ENCODE measurements at regions not wholly inside any gene's neighbourhood (a gene's known extent, or its start where the extent isn't known, plus 50 kb on each side); places are given as distances from the start of the nearest gene placed in this dataset.
"Not testable (repeated sequence)": the region's sequence is repeated elsewhere in the genome, so short reads cannot be mapped to it uniquely, and the experiment has no call there.

DNA sequence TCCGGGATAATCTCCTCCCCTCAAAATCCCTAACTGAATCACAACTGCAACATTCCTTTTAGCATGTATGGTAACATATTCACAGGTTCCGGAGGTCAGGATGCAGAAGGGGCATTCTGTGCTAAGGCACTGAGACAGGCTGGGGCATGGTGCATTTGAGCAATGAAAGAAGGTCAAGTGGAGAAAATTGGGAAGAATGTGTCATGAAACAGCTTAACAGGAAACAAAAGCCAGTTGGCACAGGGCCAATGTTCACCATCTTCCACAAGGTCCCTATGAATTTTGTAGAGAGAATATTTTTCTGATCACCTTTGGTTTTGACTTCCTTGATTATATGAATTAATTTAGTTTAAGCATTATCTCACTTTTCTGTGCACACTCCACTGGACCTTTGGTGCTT lies 587.7 kb upstream of the NR2F2 start:
- no peak overlapping the region for H3K9ac ChIP-seq (ENCODE audit: low read length)
- no peaks in the 10 kb centered on the region for H3K27me3 ChIP-seq (replicated peaks; ENCODE audit: control insufficient read depth, insufficient read depth, low read length)
- H3K4me1 ChIP-seq (ENCODE audit: control insufficient read depth, insufficient read depth, low read length), result no peaks in the 10 kb centered on the region
- DNase-seq (ENCODE audit: low read depth), result peak; percentile 5
- H3K4me3 ChIP-seq (ENCODE audit: low read length), result no peak overlapping the region
- H3K9me3 ChIP-seq (ENCODE audit: control insufficient read depth, low read length), result no peaks in the 10 kb centered on the region
- H3K36me3 ChIP-seq (ENCODE audit: control insufficient read depth, insufficient read depth, low read length, severe bottlenecking), result no peaks in the 10 kb centered on the region

DNA sequence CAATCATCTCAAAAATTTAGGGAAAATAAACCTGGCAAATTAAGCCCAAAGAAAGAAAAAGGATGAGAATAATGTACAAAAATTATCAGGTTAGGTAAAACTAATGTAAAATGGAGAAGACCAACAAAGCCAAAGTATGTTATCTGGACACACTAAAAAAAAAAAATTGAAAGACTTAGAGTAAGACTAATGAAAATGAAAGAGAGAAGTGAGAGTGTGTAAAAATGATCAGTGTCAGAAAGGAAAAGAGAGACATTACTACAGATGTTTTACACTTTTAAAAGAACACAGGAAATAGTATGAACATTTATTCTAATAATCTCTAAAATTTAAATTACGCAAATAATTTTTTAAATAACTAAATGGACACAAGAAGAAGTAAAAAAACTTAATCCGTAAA lies 573.3 kb upstream of the NR2F2 start:
- Histone ChIP-seq H3K4me1 (ENCODE audit: control insufficient read depth, insufficient read depth, low read length) (no peaks in the 10 kb centered on the region), H3K9me3 (ENCODE audit: control insufficient read depth, low read length) (no peaks in the 10 kb centered on the region), H3K36me3 (ENCODE audit: control insufficient read depth, insufficient read depth, low read length, severe bottlenecking) (no peaks in the 10 kb centered on the region), H3K27me3 (replicated peaks; ENCODE audit: control insufficient read depth, insufficient read depth, low read length) (no peaks in the 10 kb centered on the region), H3K9ac (ENCODE audit: low read length) (no peak overlapping the region), H3K4me3 (ENCODE audit: low read length) (no peak overlapping the region)
- DNase-seq (ENCODE audit: low read depth), result no peak

GRCh38 chr15:95758451-95758850 lies 572.0 kb upstream of the NR2F2 start:
- no peak for DNase-seq (ENCODE audit: low read depth)
- Histone ChIP-seq H3K9ac (ENCODE audit: low read length) (no peak overlapping the region), H3K4me1 (ENCODE audit: control insufficient read depth, insufficient read depth, low read length) (no peaks in the 10 kb centered on the region), H3K36me3 (ENCODE audit: control insufficient read depth, insufficient read depth, low read length, severe bottlenecking) (no peaks in the 10 kb centered on the region), H3K9me3 (ENCODE audit: control insufficient read depth, low read length) (no peaks in the 10 kb centered on the region), H3K27me3 (replicated peaks; ENCODE audit: control insufficient read depth, insufficient read depth, low read length) (no peaks in the 10 kb centered on the region), H3K4me3 (ENCODE audit: low read length) (no peak overlapping the region)

GRCh38 chr15:95758851-95759250 lies 571.6 kb upstream of the NR2F2 start:
- no peaks in the 10 kb centered on the region for H3K27me3 ChIP-seq (replicated peaks; ENCODE audit: control insufficient read depth, insufficient read depth, low read length)
- no peak overlapping the region for H3K4me3 ChIP-seq (ENCODE audit: low read length)
- H3K4me1 ChIP-seq (ENCODE audit: control insufficient read depth, insufficient read depth, low read length), result no peaks in the 10 kb centered on the region
- DNase-seq (ENCODE audit: low read depth), result no peak
- no peak overlapping the region for H3K9ac ChIP-seq (ENCODE audit: low read length)
- no peaks in the 10 kb centered on the region for H3K9me3 ChIP-seq (ENCODE audit: control insufficient read depth, low read length)
- no peaks in the 10 kb centered on the region for H3K36me3 ChIP-seq (ENCODE audit: control insufficient read depth, insufficient read depth, low read length, severe bottlenecking)

- DNase-seq (ENCODE audit: low read depth), result no peak
- Histone ChIP-seq H3K4me1 (ENCODE audit: control insufficient read depth, insufficient read depth, low read length) (no peaks in the 10 kb centered on the region), H3K9ac (ENCODE audit: low read length) (no peak overlapping the region), H3K27me3 (replicated peaks; ENCODE audit: control insufficient read depth, insufficient read depth, low read length) (no peaks in the 10 kb centered on the region), H3K36me3 (ENCODE audit: control insufficient read depth, insufficient read depth, low read length, severe bottlenecking) (no peaks in the 10 kb centered on the region), H3K9me3 (ENCODE audit: control insufficient read depth, low read length) (no peaks in the 10 kb centered on the region), H3K4me3 (ENCODE audit: low read length) (no peak overlapping the region)
Observed at GRCh38 chr15:95760508-95760907, 570.0 kb upstream of the NR2F2 start.

GRCh38 chr15:95761501-95762165 lies 568.9 kb upstream of the NR2F2 start:
- Histone ChIP-seq H3K4me1 (ENCODE audit: control insufficient read depth, insufficient read depth, low read length) (no peaks in the 10 kb centered on the region), H3K27me3 (replicated peaks; ENCODE audit: control insufficient read depth, insufficient read depth, low read length) (no peaks in the 10 kb centered on the region), H3K36me3 (ENCODE audit: control insufficient read depth, insufficient read depth, low read length, severe bottlenecking) (no peaks in the 10 kb centered on the region), H3K9ac (ENCODE audit: low read length) (no peak overlapping the region), H3K9me3 (ENCODE audit: control insufficient read depth, low read length) (no peaks in the 10 kb centered on the region), H3K4me3 (ENCODE audit: low read length) (no peak overlapping the region)
- no peak for DNase-seq (ENCODE audit: low read depth)

- no peak for DNase-seq (ENCODE audit: low read depth)
- no peaks in the 10 kb centered on the region for H3K4me1 ChIP-seq (ENCODE audit: control insufficient read depth, insufficient read depth, low read length)
- no peaks in the 10 kb centered on the region for H3K27me3 ChIP-seq (replicated peaks; ENCODE audit: control insufficient read depth, insufficient read depth, low read length)
- no peak overlapping the region for H3K4me3 ChIP-seq (ENCODE audit: low read length)
- no peaks in the 10 kb centered on the region for H3K9me3 ChIP-seq (ENCODE audit: control insufficient read depth, low read length)
- H3K9ac ChIP-seq (ENCODE audit: low read length), result no peak overlapping the region
- H3K36me3 ChIP-seq (ENCODE audit: control insufficient read depth, insufficient read depth, low read length, severe bottlenecking), result no peaks in the 10 kb centered on the region
Observed at GRCh38 chr15:95763426-95763825, 567.1 kb upstream of the NR2F2 start.

DNA sequence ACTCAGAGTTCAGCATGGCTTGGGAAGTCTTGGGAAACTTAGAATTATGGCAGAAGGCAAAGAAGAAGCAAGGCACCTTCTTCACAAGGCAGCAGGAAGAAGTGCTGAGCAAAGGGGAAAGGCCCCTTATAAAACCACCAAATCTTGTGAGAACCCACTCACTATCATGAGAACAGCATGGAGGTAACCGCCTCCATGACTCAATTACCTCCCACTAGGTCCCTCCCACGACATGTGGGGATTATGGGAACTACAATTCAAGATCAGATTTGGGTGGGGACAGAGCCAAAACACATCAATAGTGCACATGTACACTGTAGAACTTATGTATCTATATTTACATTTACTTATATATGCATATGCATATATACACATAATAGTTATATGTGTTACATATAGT lies 565.3 kb upstream of the NR2F2 start:
- no peaks in the 10 kb centered on the region for H3K4me1 ChIP-seq (ENCODE audit: control insufficient read depth, insufficient read depth, low read length)
- no peaks in the 10 kb centered on the region for H3K36me3 ChIP-seq (ENCODE audit: control insufficient read depth, insufficient read depth, low read length, severe bottlenecking)
- no peaks in the 10 kb centered on the region for H3K27me3 ChIP-seq (replicated peaks; ENCODE audit: control insufficient read depth, insufficient read depth, low read length)
- no peak for DNase-seq (ENCODE audit: low read depth)
- no peak overlapping the region for H3K4me3 ChIP-seq (ENCODE audit: low read length)
- no peaks in the 10 kb centered on the region for H3K9me3 ChIP-seq (ENCODE audit: control insufficient read depth, low read length)
- no peak overlapping the region for H3K9ac ChIP-seq (ENCODE audit: low read length)

GRCh38 chr15:95770196-95770595 lies 560.3 kb upstream of the NR2F2 start:
- no peak overlapping the region for H3K4me3 ChIP-seq (ENCODE audit: low read length)
- H3K9ac ChIP-seq (ENCODE audit: low read length), result no peak overlapping the region
- no peaks in the 10 kb centered on the region for H3K27me3 ChIP-seq (replicated peaks; ENCODE audit: control insufficient read depth, insufficient read depth, low read length)
- no peaks in the 10 kb centered on the region for H3K36me3 ChIP-seq (ENCODE audit: control insufficient read depth, insufficient read depth, low read length, severe bottlenecking)
- H3K4me1 ChIP-seq (ENCODE audit: control insufficient read depth, insufficient read depth, low read length), result no peaks in the 10 kb centered on the region
- H3K9me3 ChIP-seq (ENCODE audit: control insufficient read depth, low read length), result no peaks in the 10 kb centered on the region
- DNase-seq (ENCODE audit: low read depth), result peak; percentile 31

DNA sequence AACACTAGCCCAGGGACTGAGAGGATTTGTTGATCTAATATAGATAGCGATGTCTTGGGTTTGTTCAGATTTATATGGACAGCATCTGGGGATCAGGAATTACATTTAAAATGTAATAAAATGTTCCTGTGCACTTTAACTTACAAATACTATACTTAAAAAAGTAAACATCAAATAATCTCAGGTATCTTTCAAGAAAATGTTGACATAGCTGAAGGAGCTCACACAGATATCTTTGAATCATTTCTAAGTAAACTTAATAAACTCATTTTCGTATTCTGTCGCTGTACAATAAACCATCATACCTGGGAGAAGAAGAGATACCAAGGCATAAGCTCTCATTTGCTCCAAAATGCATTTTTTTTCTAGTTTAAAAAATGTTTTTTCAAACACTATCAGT lies 557.5 kb upstream of the NR2F2 start:
- no peaks in the 10 kb centered on the region for H3K9me3 ChIP-seq (ENCODE audit: control insufficient read depth, low read length)
- no peak overlapping the region for H3K4me3 ChIP-seq (ENCODE audit: low read length)
- no peaks in the 10 kb centered on the region for H3K4me1 ChIP-seq (ENCODE audit: control insufficient read depth, insufficient read depth, low read length)
- H3K9ac ChIP-seq (ENCODE audit: low read length), result no peak overlapping the region
- H3K36me3 ChIP-seq (ENCODE audit: control insufficient read depth, insufficient read depth, low read length, severe bottlenecking), result no peaks in the 10 kb centered on the region
- DNase-seq (ENCODE audit: low read depth), result no peak
- no peaks in the 10 kb centered on the region for H3K27me3 ChIP-seq (replicated peaks; ENCODE audit: control insufficient read depth, insufficient read depth, low read length)

DNA sequence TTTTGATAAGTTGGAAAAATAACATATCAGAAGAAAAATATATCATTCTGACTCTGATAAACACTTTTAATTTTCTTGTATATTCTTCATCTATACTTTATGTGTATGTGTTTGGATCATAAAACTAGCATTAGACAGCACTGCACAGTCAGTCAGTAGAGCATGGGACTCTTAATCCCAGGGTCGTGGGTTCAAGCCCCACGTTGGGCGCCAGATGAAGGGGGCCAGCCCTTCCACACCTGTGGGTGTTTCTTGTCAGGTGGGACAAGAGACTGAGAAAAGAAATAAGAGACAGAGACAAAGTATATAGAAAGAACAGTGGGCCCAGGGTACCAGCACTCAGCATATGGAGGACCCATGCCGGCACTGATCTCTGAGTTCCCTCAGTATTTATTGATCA lies 546.0 kb upstream of the NR2F2 start:
- DNase-seq (ENCODE audit: low read depth), result no peak
- H3K4me3 ChIP-seq (ENCODE audit: low read length), result peak overlapping the region; percentile 50
- no peaks in the 10 kb centered on the region for H3K27me3 ChIP-seq (replicated peaks; ENCODE audit: control insufficient read depth, insufficient read depth, low read length)
- H3K36me3 ChIP-seq (ENCODE audit: control insufficient read depth, insufficient read depth, low read length, severe bottlenecking), result no peaks in the 10 kb centered on the region
- peaks cover 38% of the 10 kb centered on the region for H3K9me3 ChIP-seq (ENCODE audit: control insufficient read depth, low read length)
- H3K4me1 ChIP-seq (ENCODE audit: control insufficient read depth, insufficient read depth, low read length), result no peaks in the 10 kb centered on the region
- no peak overlapping the region for H3K9ac ChIP-seq (ENCODE audit: low read length)

DNA sequence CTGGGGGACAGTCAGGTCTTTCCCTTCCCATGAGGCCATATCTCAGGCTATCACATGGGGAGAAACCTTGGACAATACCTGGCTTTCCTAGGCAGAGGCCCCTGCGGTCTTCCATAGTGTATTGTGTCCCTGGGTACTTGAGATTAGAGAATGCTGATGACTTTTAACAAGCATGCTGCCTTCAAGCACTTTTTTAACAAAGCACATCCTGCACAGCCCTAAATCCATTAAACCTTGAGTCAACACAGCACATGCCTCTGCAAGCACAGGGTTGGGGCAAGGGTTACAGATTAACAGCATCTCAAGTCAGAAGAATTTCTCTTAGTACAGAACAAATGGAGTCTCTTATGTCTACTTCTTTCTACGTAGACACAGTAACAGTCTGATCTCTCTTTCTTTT lies 545.2 kb upstream of the NR2F2 start:
- H3K27me3 ChIP-seq (replicated peaks; ENCODE audit: control insufficient read depth, insufficient read depth, low read length); H3K4me1 ChIP-seq (ENCODE audit: control insufficient read depth, insufficient read depth, low read length); H3K36me3 ChIP-seq (ENCODE audit: control insufficient read depth, insufficient read depth, low read length, severe bottlenecking); H3K9ac ChIP-seq (ENCODE audit: low read length); H3K4me3 ChIP-seq (ENCODE audit: low read length); DNase-seq (ENCODE audit: low read depth): not testable (repeated sequence)
- peaks cover 38% of the 10 kb centered on the region for H3K9me3 ChIP-seq (ENCODE audit: control insufficient read depth, low read length)

All from adipocyte (in vitro differentiated cells).